GM18499 (cell line): ENCODE measurements at regions not wholly inside any gene's neighbourhood (a gene's known extent, or its start where the extent isn't known, plus 50 kb on each side); places are given as distances from the start of the nearest gene placed in this dataset.
"Not testable (repeated sequence)": the region's sequence is repeated elsewhere in the genome, so short reads cannot be mapped to it uniquely, and the experiment has no call there.

Source experiments
- ATAC-seq: cut with Tn5 transposase; IDR thresholded peaks from one replicate; pipeline ENCODE4 v1.9.1; 2021; ENCODE audit warnings: moderate number of reproducible peaks; ENCODE audit not compliant: insufficient read depth, unreplicated experiment

DNA sequence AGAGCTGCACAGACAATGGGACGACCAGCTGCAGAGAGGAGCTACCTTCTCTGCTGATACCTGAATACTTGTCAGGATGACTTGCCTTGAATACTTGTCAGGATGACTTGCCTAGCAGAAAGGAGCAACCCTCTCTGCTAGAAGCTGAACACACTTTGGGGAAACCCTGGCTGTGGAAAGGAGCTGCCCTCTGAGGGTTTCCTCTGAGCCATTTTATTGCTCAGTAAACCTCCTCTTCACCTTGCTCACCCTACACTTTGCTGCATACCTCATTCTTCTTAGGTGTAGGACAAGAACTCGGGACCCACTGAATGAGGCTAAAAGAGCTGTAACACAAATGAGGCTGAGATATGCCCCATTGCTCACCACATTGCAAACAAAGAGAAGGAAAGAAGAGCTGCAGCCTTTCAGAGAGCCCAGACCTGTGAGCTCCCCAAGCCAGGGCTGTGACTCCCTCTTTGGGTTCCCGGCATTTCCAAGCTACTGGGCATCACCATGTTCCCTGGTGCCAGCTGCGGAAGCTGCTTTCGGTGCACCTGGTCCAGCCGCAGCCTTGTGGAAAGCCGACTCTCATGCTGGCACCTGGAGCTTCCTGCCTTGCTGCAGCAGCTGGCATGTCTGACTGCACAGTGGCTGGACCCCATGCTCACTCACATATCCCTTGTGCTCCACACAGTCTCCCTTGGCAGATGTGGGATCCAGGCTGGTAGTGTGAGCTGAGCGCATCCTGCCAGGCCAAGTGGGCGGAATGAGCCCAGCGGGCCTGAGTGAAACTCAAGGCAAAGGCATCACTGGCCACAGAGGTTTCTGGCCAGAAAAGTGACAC is 106.7 kb upstream of the AHI1 start:
- no peak for ATAC-seq

DNA sequence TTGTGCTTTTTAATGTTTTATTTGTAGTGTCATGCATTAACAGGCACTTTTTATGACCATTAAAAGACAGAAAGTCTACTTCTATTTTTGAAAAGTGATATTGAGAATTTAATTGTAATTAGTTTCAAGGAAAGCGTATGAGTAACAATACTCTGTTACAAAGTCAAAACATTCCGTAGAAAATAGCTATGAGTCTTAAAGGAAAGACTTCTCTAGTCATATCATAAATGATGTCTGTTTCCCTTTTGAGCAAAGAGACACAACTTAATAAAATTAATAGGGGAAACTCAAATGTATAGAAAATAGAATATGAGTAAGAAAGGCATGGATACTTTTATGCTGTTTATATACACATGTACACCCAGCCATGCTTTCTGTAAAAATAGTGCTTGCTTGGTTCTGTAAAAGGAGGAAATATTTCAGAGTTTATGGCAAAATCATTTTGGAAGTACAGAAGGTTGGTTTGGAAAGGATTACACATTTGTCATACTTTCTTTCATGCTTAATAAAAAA is 107.8 kb upstream of the AHI1 start:
- ATAC-seq = no peak

DNA sequence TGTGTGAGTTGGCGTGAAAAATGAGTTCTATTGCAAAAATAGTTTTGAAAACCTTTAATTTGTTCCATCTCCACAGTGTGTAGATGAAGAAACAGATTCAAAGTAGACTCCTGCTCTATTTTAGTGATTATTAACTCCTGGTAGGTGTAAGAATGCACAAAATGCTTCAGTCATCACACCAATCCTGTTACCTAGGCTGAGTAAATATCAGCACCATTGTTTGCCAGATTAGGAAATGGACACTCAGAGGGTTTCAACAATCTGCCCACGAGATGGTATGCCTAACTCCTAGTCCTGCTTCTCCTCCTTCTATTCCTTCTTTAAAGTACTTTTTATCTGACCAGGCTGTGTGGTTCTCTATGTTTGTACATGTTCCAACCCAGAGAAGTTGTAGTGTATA is 108.9 kb upstream of the AHI1 start:
- ATAC-seq = no peak

DNA sequence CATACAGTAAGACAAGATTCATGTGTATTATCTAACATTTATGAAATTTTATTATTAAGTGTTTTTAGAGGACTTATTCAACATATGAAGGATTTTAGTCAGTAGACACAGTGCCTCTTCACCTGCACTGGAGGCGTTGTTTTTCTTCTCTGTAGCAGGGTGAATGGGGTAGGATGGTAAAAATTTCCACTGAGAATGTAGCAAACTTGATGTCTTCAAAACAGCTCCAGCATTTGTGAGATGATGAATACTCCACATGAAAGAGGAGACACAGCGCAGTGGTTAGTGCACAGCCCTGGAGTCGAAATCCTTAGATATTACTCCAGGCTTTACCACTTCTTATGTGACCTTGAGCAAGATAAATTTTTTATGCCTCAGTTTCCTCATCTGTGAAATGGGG is 110.5 kb upstream of the AHI1 start:
- no peak for ATAC-seq

DNA sequence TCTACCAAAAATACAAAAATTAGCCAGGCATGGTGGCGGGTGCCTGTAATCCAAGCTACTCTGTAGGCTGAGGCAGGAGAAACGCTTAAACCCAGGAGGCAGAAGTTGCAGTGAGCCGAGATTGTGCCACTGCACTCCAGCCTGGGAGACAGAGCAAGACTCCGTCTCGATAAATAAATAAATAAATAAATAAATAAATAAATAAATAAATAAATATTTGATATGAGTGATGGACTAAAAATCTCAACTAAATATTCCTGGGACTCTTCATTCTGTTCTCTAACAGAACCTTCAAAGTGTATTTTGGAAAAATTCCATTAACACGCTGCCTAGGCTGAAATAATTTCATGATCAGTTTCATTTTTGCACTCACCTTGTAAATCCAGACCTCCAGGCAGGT is 112.7 kb upstream of the AHI1 start:
- ATAC-seq = not testable (repeated sequence)

DNA sequence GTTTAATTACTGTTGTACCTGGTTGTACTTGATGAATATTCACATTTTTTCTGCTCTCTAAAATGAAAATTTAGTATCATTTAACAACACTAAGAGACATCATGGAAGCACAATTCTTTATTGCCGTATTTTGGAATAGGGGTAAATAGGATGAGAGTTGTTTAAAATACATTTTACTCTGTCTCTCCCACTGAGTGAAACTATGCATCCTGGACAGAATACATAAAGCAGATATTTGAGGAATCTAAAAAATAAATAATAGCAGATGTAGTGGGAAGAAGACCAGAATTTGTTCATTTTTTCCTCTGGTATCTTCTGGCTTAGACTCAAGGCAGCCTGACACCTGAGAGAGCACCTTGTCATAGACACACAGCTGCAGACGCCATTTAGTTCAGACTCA is 119.1 kb upstream of the AHI1 start:
- no peak for ATAC-seq

DNA sequence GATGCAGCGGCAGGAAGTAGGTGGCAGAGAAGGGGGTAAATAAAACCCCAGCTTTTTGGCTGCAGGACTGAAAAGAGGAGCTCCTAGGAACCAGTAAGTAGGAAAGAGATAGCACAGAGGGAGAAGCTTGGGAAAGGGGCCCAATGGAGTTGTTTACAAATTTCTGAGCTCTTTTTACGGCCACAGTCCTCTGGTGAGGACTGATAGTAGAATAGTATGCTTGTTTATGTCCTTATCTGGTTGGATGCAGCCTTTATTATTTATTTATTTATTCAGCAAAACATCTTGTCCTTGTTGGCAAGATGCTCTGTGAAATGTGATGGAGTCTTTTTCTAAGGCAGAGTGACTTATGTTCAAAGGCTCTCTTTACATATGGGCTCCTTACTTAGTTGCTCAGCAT is 119.7 kb upstream of the AHI1 start:
- ATAC-seq = no peak

DNA sequence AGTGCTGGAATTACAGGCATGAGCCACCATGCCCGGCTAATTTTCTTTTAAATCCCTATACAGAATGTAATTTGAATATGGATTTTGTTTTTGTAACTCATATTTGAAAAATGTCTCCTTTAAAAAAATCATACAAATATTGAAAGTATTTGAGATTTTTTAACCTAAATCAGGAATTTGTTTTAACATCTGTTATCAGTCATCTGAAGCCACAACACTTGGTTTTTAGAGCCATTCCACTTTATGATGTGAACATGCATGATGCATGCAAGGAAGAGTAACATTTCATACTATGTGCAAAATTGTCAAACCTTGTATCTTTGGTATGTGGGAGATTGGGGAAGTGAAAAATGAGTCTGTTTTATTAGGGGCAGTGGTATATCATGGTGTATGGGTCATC is 124.5 kb upstream of the AHI1 start:
- ATAC-seq = no peak

DNA sequence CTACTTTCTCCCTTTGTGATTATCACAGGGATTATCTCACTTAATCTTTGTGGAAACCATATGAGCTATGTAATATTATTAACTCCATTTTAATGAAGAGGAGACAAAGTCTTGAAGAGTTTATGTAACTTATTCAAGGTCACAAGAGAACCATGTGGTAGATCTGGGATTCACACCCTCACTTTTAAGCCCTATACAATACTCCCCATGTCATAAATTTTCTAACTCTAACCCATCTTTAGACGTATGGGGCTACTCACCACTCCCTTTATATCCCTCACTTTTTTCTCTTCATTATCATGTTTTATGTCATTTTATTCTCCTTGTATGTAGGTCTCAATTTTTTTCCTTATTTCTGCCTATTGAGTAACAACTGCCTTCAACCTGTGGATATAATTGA is 126.4 kb upstream of the AHI1 start:
- no peak for ATAC-seq

DNA sequence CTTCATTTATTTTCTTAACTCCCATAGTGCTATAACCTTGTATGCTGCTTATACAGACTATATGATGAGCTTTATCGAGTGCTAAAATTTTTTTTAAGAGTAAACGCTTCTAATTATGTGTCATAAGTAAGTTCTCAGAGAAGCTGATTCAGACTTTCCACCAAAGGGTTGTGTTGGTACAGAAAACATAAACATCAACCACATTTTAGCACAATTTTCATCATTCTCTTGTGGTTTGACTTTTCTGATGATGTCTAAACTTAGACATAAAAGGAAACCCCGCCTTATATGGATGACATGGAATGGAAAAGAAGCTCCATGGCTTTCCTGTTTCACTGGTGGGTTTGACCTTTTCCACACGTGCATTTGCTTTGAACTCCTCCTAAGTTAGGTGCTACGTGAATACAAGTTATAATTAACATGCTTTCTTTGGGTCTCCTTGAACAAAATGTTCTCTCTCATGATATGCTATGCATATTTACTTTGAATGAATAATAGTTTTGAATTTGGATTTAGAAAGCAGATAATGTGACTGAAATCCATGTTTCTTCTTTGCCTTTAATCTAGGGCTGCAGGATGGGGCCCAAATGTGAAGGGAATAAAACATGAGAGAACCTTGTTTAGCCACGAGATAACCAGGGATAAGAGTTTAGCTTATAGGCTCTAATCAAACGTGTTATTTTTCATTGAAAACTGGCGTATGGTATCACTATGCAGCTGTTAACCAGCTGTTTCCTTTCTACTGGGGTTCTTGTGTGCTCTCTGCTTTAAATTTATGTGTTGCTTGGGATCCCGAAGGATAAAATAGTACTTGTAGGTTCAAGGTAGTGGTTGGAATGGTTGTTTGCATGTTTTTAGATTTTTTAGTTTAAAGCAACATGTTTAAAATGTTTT is 127.1 kb upstream of the AHI1 start:
- no peak for ATAC-seq

DNA sequence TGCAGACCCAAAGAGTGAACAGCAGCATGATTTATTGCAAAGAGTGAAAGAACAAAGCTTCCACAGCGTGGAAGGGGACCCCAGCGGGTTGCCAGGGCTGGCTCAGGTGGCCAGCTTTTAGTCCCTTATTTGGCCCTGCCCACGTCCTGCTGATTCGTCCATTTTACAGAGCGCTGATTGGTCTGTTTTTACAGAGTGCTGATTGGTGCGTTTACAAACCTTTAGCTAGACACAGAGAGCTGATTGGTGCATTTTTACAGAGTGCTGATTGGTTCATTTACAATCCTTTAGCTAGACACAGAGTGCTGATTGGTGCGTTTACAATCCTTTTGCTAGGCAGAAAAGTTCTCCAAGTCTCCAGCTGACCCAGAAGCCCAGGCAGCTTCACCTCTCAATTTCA is 128.5 kb upstream of the AHI1 start:
- not testable (repeated sequence) for ATAC-seq

DNA sequence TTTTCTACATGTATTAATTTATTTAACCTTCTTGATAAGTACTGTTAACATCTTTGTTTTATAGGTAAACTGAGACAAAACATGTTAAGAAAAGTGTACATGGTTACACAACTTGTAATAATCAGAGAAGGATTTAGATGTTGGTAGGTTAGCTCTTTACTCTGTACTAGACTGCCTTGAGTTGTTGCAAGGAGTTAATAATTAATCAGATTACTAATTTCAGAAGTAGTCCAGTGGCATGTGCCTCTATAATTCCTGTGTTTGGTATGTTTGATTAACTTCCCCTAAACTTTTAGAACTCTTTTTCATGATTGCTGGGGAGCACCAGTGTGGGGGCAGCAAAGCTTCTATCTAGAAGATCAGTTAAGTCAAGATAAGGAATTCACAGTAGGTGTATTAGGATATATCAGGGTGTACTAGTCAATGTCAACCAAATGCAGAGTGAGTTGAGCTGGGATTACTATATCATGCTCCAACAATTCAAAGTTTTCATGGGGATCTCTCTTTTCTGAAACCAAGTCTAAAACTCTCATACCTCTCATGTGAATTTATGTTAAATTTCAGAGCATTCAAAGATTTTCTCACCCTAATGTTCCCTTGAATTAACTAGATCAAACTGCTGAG is 129.7 kb upstream of the AHI1 start:
- no peak for ATAC-seq

DNA sequence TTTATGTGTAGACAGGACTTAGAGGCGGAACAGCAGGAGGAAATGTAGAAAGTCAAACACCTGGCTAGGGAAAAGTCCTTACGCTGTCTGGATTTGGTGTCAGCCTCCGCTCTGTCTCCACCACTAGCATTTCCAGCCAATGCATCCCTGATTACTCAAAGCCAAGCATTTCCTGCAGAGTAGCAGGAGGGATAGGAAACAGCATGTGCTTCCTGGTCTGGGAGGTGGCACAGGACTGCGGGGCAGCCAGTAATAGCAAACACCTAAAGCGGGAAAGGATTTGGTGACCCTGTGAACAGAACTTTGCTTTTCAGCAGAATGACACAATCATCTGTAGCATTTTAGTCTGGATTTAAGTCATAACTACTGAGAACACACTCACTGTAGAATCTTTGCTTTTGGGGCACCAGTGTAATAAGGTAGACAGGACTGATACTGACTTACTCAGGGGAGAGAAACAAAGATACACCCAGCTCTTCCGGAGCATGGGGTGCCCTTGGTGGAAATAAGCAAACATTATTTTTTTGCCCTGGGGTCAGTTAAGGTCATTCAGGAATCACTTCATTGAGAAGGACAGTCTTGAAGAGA is 133.3 kb upstream of the AHI1 start:
- no peak for ATAC-seq

DNA sequence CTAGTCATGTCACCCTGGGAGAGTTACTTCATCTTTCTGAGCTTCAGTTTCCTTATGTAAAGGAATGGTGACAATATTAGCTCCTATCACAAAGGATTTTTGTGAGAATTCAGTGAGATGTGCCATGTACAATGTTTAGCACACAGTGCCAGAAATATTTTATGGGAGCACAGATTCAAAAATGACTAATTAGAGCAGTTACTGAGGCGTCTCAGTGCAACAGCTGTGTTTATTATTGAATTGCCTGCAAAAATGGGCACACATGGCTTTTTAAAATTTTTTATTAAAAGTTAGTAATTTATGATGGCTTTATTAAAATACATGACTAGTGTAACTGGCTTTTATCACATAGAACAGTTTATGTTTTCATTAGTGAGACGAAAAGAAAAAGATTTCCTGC is 134.3 kb upstream of the AHI1 start:
- no peak for ATAC-seq

DNA sequence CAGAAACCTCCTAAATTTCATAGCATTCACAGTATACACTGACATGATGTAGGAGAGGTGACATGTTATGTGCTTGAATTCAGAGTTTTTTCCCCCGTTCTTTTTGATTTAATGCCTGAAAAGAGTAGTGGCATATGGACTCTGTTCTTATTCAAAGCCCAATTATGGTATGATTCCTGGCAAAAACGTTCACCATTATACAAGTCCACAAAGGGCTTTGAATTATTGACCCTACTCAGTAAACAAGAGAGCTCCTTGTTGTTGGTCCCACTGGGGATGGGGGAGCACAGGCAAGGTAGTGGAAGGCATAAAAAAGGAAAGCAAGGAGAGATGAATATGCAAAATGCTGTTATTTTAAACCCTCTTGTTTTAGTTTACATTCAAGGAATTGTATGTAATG is 136.0 kb upstream of the AHI1 start:
- no peak for ATAC-seq

DNA sequence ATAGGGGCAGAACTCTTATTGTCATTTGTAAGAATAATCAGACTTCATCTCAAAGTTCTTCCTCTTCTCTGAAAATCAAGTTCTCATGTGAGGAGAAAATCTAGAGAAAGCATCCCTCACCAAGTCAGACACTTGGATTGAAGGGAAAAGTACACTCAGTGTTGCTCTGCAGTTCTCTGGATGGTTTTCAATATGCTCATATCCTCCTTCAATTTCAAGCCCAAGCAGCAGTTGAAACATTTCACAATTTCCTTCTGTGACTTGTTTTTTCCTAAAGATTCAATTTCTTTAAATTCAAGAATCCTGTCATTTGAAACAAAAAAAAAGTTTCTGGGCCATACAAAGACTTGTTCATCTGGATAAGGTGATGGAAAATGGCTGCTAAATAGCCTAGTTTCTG is 140.2 kb upstream of the AHI1 start:
- no peak for ATAC-seq

DNA sequence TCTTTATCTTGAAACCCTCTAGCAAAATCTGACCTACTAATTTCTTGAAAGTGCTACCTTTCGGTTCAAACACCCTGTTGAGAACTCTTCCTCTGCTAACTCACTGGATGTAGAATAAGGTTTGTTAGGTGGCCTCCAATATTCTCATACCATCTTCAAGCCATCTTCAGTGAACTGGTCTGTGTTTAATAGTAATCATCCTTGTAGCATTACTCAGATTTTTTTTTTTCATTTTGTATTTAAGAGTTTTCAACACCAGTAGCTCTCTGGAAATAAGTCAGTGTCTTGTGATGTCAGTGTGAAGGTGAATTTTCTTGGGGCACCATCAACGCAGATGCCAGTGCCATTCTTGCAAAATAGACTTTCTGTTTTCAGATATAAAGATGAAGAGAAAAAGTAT is 140.6 kb upstream of the AHI1 start:
- no peak for ATAC-seq

DNA sequence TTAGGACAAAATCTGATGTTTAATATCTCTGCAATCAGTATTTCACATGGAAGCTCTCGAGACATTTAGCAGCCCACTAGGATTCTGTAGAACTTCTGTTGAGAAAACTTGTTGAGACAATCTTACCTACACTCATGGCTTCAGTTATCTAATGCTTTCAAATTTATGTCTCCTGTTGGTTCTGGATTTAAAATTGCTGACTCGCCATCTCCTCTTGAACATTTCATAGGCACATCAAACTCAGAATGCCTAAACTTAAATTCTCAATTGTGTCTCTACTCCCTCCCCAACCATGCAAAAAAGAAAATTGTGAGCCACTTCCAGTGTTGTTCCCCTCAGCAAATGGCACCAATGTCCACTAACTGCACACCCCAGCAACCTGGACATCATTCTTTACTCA is 142.5 kb upstream of the AHI1 start:
- ATAC-seq = no peak

DNA sequence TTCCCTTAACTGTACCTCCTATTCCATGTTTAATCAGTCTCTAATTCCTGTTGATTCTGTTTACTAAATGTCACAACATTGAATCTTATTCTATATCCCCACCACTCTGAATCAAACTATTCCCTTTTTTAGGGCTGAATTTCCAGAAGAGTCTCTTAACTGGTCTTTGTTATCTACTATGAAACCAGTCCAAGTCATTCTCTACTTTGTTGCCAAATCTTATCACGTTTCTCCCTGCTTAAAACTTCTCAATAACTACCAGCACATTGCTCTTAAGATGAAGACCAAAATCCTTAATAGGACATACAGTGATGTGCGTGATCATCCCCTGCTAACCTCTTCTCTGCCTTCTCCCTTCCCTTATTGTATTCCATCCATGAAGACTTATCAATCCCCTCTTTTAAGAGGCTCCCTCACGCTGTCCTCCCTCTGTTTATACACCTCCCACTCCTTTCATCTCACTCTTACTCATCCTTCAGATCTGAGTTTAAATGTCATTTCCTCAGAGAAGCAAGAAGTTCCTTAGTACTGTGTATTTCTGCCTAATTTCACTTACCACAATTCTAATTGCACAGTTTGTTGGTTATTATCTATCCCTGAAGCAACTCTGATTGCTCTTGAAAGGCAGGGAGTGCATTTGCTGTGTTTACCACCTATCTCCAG is 143.0 kb upstream of the AHI1 start:
- no peak for ATAC-seq

DNA sequence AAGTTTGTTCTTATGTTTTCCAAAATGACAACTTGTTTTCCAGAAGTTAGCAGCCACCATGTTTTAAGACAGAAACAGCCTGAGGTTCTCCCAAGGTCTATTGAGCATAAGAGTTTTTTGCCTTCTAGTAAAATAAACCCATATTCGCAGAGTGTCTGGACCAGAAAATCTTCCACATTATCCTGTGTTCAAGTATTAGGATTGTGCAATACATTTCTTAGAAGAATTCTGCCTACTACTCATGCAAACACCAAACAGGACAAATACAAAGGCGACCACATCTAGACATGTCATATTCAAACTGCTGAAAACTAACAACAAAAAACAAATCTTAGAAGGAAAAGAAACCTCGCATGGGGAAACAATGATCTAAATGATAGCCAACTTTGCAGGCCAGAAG is 145.4 kb upstream of the AHI1 start:
- ATAC-seq = no peak
